Midbrain (tissue), 1 donor: ENCODE measurements at regions not wholly inside any gene's neighbourhood (a gene's known extent, or its start where the extent isn't known, plus 50 kb on each side); places are given as distances from the start of the nearest gene placed in this dataset.
"Not testable (repeated sequence)": the region's sequence is repeated elsewhere in the genome, so short reads cannot be mapped to it uniquely, and the experiment has no call there.

Experiments
- DNase-seq: peaks from one replicate; lab custom pipeline; 2025; lab: John Stamatoyannopoulos, UW

GRCh38 chr20:53721445-53721963 lies 127.9 kb upstream of the ZNF217 start:
- not testable (repeated sequence) for DNase-seq

GRCh38 chr20:53719171-53719803 lies 125.6 kb upstream of the ZNF217 start:
- DNase-seq = not testable (repeated sequence)

- DNase-seq = no peak
These were observed 124.7 kb upstream of the ZNF217 start for GRCh38 chr20:53718142-53719021.

- DNase-seq = no peak
These were observed 122.8 kb upstream of the ZNF217 start for GRCh38 chr20:53716395-53716794.

GRCh38 chr20:53714524-53714923 lies 120.9 kb upstream of the ZNF217 start:
- no peak for DNase-seq

- DNase-seq = no peak
These were observed 119.9 kb upstream of the ZNF217 start for GRCh38 chr20:53713328-53714056.

GRCh38 chr20:53712212-53712977 lies 118.8 kb upstream of the ZNF217 start:
- no peak for DNase-seq

- DNase-seq = no peak
These were observed 117.9 kb upstream of the ZNF217 start for GRCh38 chr20:53711333-53712211.

GRCh38 chr20:53708129-53708968 lies 114.7 kb upstream of the ZNF217 start:
- DNase-seq = no peak

- no peak for DNase-seq
These were observed 113.9 kb upstream of the ZNF217 start for GRCh38 chr20:53707371-53708055.

GRCh38 chr20:53706466-53707370 lies 113.1 kb upstream of the ZNF217 start:
- no peak for DNase-seq

GRCh38 chr20:53706008-53706465 lies 112.4 kb upstream of the ZNF217 start:
- no peak for DNase-seq

- no peak for DNase-seq
These were observed 109.0 kb upstream of the ZNF217 start for GRCh38 chr20:53702617-53703016.

GRCh38 chr20:53699906-53700305 lies 106.3 kb upstream of the ZNF217 start:
- no peak for DNase-seq

- no peak for DNase-seq
These were observed 105.5 kb upstream of the ZNF217 start for GRCh38 chr20:53699085-53699674.

- no peak for DNase-seq
These were observed 104.8 kb upstream of the ZNF217 start for GRCh38 chr20:53698371-53698978.
